ENCODE measurements at regions not wholly inside any gene's neighbourhood (a gene's known extent, or its start where the extent isn't known, plus 50 kb on each side); places are given as distances from the start of the nearest gene placed in this dataset.

GRCh38 chr5:107254214-107254901, 416.4 kb downstream of the EFNA5 start:
- Histone ChIP-seq H3K27me3 (replicated peaks in 1 of 4; ENCODE audit: control extremely low read depth in 1 of 4, control insufficient read depth in 3 of 4, insufficient read depth in 4 of 4, low read length in 3 of 4) (peaks cover 0 to 5% (median 0%) of the 10 kb centered on the region in 4 experiments), H3K9ac (ENCODE audit: low read length) (no peak overlapping the region), H3K9me3 (ENCODE audit: control extremely low read depth in 1 of 3, control insufficient read depth in 2 of 3, insufficient read depth in 1 of 3, low read length in 2 of 3) (peaks cover 0 to 7% (median 0%) of the 10 kb centered on the region in 3 donors), H2AFZ (ENCODE audit: insufficient read depth, low read depth, low read length, poor library complexity, severe bottlenecking) (no peak overlapping the region), H3K4me1 (ENCODE audit: control insufficient read depth in 2 of 2, insufficient read depth in 2 of 2, low read length in 2 of 2) (no peaks in the 10 kb centered on the region), H3K27ac (ENCODE audit: low read length in 2 of 2) (no peak overlapping the region), H4K20me1 (ENCODE audit: control insufficient read depth, insufficient read depth, low read length, poor library complexity, severe bottlenecking) (no peaks in the 10 kb centered on the region), H3K36me3 (replicated peaks in 1 of 2; ENCODE audit: control extremely low read depth in 1 of 2, control insufficient read depth in 1 of 2, extremely low read depth in 1 of 2, insufficient read depth in 2 of 2, low read length in 1 of 2) (no peaks in the 10 kb centered on the region), H3K79me2 (ENCODE audit: control insufficient read depth, insufficient read depth, low read length) (no peaks in the 10 kb centered on the region), H3K4me2 (replicated peaks; ENCODE audit: low read depth, low read length, poor library complexity, severe bottlenecking) (no peak overlapping the region), H3K4me3 (ENCODE audit: control extremely low read depth in 1 of 5, extremely low read depth in 1 of 5, insufficient read depth in 1 of 5, low read depth in 2 of 5, low read length in 4 of 5) (no peak overlapping the region)
- intact Hi-C loops (cut with micrococcal nuclease) = no loop called here
- H3K9me3 Mint-ChIP-seq (ENCODE audit: insufficient read depth) = no peaks in the 10 kb centered on the region
- POLR2A ChIA-PET = interaction anchor here (0.6 kb wide), 1 partner anchor 492 kb away, joined by 3 read pairs; no protein-coding TSS in a partner anchor
- 87% methylated on average over 3 of the region's 6 CpGs for WGBS (ENCODE audit: insufficient coverage)
- H3K27me3 Mint-ChIP-seq = peaks cover 2% of the 10 kb centered on the region
- TF ChIP-seq EZH2 (IDR thresholded peaks at IDR 0.05; ENCODE audit: borderline replicate concordance, insufficient read depth, low read depth, low read length, poor library complexity, severe bottlenecking) (no peak), CTCF (IDR thresholded peaks at IDR 0.05) (no peak)
- no peaks in the 10 kb centered on the region for H3K4me1 Mint-ChIP-seq
- ATAC-seq (ENCODE audit: low read depth) (no peak), DNase-seq (no peak)
- H3K4me3 Mint-ChIP-seq = no peak overlapping the region
- H3K27ac Mint-ChIP-seq = no peak overlapping the region
- CTCF ChIA-PET = no interaction called here

- no peak for ATAC-seq (ENCODE audit: low read depth)
- H3K36me3 ChIP-seq (replicated peaks in 1 of 2; ENCODE audit: control extremely low read depth in 1 of 2, control insufficient read depth in 1 of 2, extremely low read depth in 1 of 2, insufficient read depth in 2 of 2, low read length in 1 of 2) = no peaks in the 10 kb centered on the region
- Mint-ChIP-seq H3K9me3 (ENCODE audit: insufficient read depth) (no peaks in the 10 kb centered on the region), H3K27ac (no peak overlapping the region), H3K4me1 (no peaks in the 10 kb centered on the region), H3K4me3 (no peak overlapping the region), H3K27me3 (peaks cover 2% of the 10 kb centered on the region)
- CTCF ChIA-PET = no interaction called here
- H3K27ac ChIP-seq (ENCODE audit: low read length in 2 of 2) = no peak overlapping the region
- H3K79me2 ChIP-seq (ENCODE audit: control insufficient read depth, insufficient read depth, low read length) = no peaks in the 10 kb centered on the region
- no peaks in the 10 kb centered on the region for H3K4me1 ChIP-seq (ENCODE audit: control insufficient read depth in 2 of 2, insufficient read depth in 2 of 2, low read length in 2 of 2)
- whole genome bisulfite sequencing (ENCODE audit: insufficient coverage) = 90% methylated on average over 2 of the region's 5 CpGs
- no peak overlapping the region for H2AFZ ChIP-seq (ENCODE audit: insufficient read depth, low read depth, low read length, poor library complexity, severe bottlenecking)
- no peak for DNase-seq
- no peak overlapping the region for H3K9ac ChIP-seq (ENCODE audit: low read length)
- intact Hi-C loops (cut with micrococcal nuclease) = no loop called here
- H3K4me2 ChIP-seq (replicated peaks; ENCODE audit: low read depth, low read length, poor library complexity, severe bottlenecking) = no peak overlapping the region
- H3K4me3 ChIP-seq (ENCODE audit: control extremely low read depth in 1 of 5, extremely low read depth in 1 of 5, insufficient read depth in 1 of 5, low read depth in 2 of 5, low read length in 4 of 5) = no peak overlapping the region
- no peaks in the 10 kb centered on the region for H4K20me1 ChIP-seq (ENCODE audit: control insufficient read depth, insufficient read depth, low read length, poor library complexity, severe bottlenecking)
- POLR2A ChIA-PET = no interaction called here
- peaks cover 0 to 5% (median 0%) of the 10 kb centered on the region in 4 experiments for H3K27me3 ChIP-seq (replicated peaks in 1 of 4; ENCODE audit: control extremely low read depth in 1 of 4, control insufficient read depth in 3 of 4, insufficient read depth in 4 of 4, low read length in 3 of 4)
- TF ChIP-seq EZH2 (IDR thresholded peaks at IDR 0.05; ENCODE audit: borderline replicate concordance, insufficient read depth, low read depth, low read length, poor library complexity, severe bottlenecking) (no peak), CTCF (IDR thresholded peaks at IDR 0.05) (no peak)
- H3K9me3 ChIP-seq (ENCODE audit: control extremely low read depth in 1 of 3, control insufficient read depth in 2 of 3, insufficient read depth in 1 of 3, low read length in 2 of 3) = peaks cover 0 to 2% (median 0%) of the 10 kb centered on the region in 3 donors
These were observed 417.5 kb downstream of the EFNA5 start for GRCh38 chr5:107253246-107253645.
